GM19193 (cell line): ENCODE measurements at regions not wholly inside any gene's neighbourhood (a gene's known extent, or its start where the extent isn't known, plus 50 kb on each side); places are given as distances from the start of the nearest gene placed in this dataset.

Experiments used
- POLR2A ChIP-seq: IDR thresholded peaks from 4 replicates; pipeline ENCODE4 v1.6.1; 2011; ENCODE audit not compliant: insufficient read depth, insufficient read length; ENCODE audit errors: extremely low read depth

DNA sequence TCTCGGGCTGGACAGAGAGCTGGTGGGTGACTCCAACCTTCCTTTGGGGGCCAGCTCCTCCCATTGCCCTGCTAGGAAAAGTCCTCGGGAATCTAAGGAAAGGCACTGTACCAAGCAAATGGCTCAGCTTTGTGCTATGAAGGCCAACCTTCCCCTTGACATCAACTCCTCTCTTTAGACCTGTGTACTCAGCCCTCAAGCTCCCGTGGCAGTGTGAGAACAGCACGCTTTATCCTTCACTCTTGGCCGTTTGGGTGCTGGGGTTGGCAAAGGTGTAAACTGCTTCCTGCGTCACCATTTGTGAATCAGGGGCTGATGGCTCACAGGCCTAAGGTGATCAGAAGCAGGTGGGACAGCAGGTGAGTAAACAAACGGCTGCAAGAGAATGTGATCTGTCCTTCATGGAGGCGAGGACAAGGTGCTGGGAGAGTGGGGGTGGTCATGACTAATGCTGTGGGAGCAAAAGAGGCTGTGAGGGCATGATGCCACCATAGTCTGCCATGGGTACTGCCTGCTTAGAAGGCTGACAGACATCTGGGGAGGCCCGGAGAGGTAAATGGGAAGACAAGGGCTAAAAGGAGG, 165.2 kb upstream of the TPM1 start:
- TF ChIP-seq POLR2A, result no peak

- TF ChIP-seq POLR2A, result no peak
Measured at GRCh38 chr15:62878070-62878469, 164.5 kb upstream of the TPM1 start.

- TF ChIP-seq POLR2A, result no peak
Measured at GRCh38 chr15:62879770-62880169, 162.8 kb upstream of the TPM1 start.

DNA sequence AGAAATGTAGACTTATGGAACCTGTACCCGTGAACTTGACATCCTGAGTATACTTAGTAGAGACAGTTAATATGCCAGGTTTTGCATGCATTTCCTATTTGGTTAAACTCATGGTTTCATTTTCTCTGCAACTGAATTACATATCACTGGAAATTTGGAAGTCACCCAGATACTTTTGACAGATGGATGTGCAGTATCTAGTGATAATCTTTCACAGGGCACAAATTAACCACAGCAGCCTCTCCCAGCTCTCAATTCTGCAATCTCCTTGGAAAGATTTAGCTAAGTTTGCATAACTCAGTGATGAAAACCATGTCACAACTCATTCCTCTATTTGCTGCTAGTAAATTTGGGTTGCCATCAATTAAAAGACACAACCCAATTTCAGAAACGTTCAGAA, 162.3 kb upstream of the TPM1 start:
- TF ChIP-seq POLR2A, result no peak

DNA sequence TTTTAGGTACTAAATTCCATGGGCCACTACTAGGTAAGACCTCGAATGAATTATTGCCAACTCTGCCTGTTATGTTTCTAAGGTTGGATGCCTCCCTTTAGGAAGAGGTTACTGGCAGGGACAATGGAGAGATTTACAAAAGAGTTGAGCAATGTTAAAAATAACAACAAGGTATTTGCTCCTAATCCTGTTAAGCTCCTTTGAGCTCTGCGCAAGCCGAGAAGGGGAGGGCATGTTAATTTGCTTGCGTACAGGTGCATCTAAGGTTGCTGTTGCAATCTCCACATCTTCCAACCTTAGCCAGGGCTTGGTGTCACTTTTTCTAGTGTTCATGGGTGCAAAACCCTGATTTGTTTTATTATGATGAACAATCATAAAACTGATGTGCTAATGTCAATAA, 161.5 kb upstream of the TPM1 start:
- no peak for TF ChIP-seq POLR2A

GRCh38 chr15:62883938-62884479, 158.5 kb upstream of the TPM1 start:
- no peak for TF ChIP-seq POLR2A

DNA sequence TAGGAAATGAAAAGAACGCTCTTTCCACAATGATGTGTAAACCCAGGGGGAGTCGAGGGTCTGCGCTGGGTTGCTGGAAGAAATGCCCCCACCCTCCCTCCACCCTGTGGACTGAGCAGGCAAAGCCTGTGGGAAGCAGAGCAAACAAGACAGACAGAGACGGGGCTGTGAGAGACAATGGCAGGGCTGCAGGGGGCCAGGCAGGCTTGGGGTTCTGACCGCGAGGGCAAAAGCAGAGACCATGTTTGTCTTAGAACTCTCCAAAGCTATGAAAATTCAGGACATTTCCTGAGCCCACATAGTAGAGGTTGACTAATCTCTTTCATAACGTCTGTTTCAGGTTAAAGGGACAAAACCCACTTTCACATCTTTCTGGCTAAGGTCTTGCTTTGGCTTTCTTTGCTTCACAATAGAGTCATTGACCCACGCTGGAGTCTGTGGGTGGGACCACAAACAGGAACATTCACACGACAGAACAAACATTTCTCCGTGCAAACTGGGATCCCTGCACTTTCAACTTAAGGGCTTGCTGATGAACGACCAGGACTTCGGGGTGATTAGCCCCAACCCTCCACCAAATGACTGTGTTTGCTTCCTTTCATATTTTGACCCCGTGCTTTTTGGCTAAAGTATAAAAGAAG, 156.0 kb upstream of the TPM1 start:
- no peak for TF ChIP-seq POLR2A

GRCh38 chr15:62887113-62887570, 155.4 kb upstream of the TPM1 start:
- TF ChIP-seq POLR2A, result no peak

GRCh38 chr15:62888623-62889022, 153.9 kb upstream of the TPM1 start:
- TF ChIP-seq POLR2A, result no peak

DNA sequence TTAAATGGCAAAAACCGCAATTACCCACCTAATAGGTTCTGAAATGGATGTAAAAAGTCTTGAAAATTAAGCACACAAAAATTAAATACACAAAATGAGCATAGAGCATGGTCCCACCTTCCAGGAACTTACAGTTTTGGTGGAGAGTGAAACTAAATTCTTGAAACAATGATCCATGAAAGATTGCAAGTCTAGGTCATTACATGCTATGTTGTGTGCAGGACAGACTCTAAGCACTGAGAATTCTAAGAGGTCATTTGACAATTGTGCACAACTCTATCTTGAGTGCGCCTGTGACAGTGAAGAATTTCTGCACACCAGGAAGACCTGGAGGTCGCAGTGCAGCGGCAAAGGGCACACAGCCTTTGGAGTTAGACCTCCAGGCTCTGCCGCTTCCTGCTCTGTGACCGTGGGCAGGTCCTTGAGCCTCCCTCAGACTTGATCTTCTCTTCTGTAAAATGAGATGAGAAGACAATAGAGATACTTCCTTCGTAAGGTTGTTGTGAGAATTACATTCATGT, 153.3 kb upstream of the TPM1 start:
- no peak for TF ChIP-seq POLR2A

- TF ChIP-seq POLR2A, result no peak
Measured at GRCh38 chr15:62889734-62890505, 152.6 kb upstream of the TPM1 start.

- no peak for TF ChIP-seq POLR2A
Measured at GRCh38 chr15:62894322-62895085, 148.0 kb upstream of the TPM1 start.

- TF ChIP-seq POLR2A, result no peak
Measured at GRCh38 chr15:62895139-62895866, 147.2 kb upstream of the TPM1 start.

GRCh38 chr15:62895905-62896316, 146.6 kb upstream of the TPM1 start:
- TF ChIP-seq POLR2A, result no peak

DNA sequence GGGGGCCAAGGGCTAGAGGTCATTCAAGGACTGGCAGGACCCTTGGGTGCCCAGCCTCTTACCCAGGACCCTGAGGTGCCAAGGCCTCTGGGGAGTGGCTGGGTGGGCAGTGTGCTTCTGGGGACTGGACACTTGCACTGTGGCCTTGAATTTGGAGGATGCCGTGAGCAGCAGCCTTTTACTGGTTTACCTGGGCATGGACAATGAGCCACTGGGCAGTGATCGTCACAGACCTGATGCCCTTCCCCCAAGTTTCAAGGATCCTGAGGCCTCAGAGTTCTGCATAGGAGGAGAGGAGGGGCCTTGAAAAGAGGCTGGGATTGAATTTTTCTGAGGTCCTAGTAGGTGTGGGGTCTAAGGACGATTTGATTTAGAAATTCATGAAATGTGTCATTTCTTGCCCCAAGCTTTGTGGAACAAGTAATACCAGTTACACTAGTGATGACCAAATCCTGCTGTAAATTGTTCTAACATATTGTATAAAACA, 146.1 kb upstream of the TPM1 start:
- no peak for TF ChIP-seq POLR2A

DNA sequence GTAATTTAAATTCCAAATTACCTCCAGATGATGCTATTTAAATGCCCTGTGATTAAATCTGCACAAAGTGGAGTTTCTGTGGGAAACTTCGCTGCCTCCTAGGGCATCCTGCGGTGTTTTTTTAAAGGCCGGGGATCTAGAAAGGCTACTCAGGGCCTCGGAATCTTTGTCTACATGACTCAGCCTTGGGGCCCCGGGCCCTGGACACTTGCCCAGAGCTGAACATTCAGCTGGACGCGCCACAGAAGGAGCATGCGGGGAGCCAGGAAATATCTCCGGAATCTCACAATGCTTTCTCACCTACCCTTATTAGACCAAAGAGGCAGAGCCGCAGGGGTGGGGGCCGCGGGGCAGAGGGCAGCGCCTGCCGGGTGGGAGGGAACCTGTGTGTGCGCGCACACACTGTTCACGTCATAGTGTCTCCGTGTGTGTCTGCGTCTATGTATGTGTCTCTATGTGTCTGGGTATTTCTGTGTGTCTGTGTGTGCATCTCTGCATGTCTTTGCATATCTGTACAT, 145.5 kb upstream of the TPM1 start:
- no peak for TF ChIP-seq POLR2A
